Neural cell (in vitro differentiated cells): ENCODE measurements at regions not wholly inside any gene's neighbourhood (a gene's known extent, or its start where the extent isn't known, plus 50 kb on each side); places are given as distances from the start of the nearest gene placed in this dataset.

Source experiments
- H2AFZ ChIP-seq: fragments of 200-600, 300-800 bp; sonication (generic), shearing (Covaris generic); 2 replicates; pipeline ENCODE4 v1.6.0; 2014; ENCODE audit warnings: low read depth, mild to moderate bottlenecking, antibody characterized with exemption, low read length, moderate library complexity
- H3F3A ChIP-seq: fragments of 200-600 bp; shearing (Covaris generic); 2 replicates; pipeline ENCODE4 v1.6.1; 2016; ENCODE audit warnings: mild to moderate bottlenecking, moderate library complexity, mixed read lengths, antibody characterized with exemption, low read length; ENCODE audit not compliant: insufficient read depth, poor library complexity, severe bottlenecking
- H3K27ac ChIP-seq: fragments of 200-600, 300-800 bp; sonication (generic), shearing (Covaris generic); 2 replicates; pipeline ENCODE4 v1.5.1; 2014; ENCODE audit warnings: mild to moderate bottlenecking, low read length, moderate library complexity
- H3K27me3 ChIP-seq: fragments of 300-800, 200-600 bp; sonication (generic), shearing (Covaris generic); 2 replicates; pipeline ENCODE4 v1.6.0; 2014; ENCODE audit warnings: mild to moderate bottlenecking, low read depth, low read length, moderate library complexity; ENCODE audit not compliant: insufficient read depth
- H3K36me3 ChIP-seq: fragments of 300-800, 200-600 bp; sonication (generic), shearing (Covaris generic); 2 replicates; pipeline ENCODE4 v1.5.1; 2014; ENCODE audit warnings: mild to moderate bottlenecking, antibody characterized with exemption, low read length, moderate library complexity; ENCODE audit not compliant: insufficient read depth
- H3K4me2 ChIP-seq: fragments of 300-800, 200-600 bp; sonication (generic), shearing (Covaris generic); 2 replicates; pipeline ENCODE4 v1.6.0; 2014; ENCODE audit warnings: mild to moderate bottlenecking, low read length
- H3K4me3 ChIP-seq: fragments of 300-800, 200-600 bp; sonication (generic), shearing (Covaris generic); 2 replicates; pipeline ENCODE4 v1.5.1; 2014; ENCODE audit warnings: mild to moderate bottlenecking, low read length, moderate library complexity
- H3K79me2 ChIP-seq: fragments of 200-600 bp; shearing (Covaris generic); replicated peaks from 2 replicates; pipeline ENCODE4 v1.6.0; 2014; ENCODE audit warnings: mild to moderate bottlenecking, low read length, moderate library complexity; ENCODE audit not compliant: insufficient read depth
- H3K9ac ChIP-seq: fragments of 300-800, 200-600 bp; sonication (generic), shearing (Covaris generic); 2 replicates; pipeline ENCODE4 v1.6.1; 2016; ENCODE audit warnings: mild to moderate bottlenecking, low read length, mixed read lengths
- H3K9me2 ChIP-seq: fragments of 200-600 bp; shearing (Covaris generic); 2 replicates; pipeline ENCODE4 v1.6.1; 2016; ENCODE audit warnings: mild to moderate bottlenecking, low read length, mixed read lengths; ENCODE audit not compliant: insufficient read depth
- H3K9me3 ChIP-seq: fragments of 200-600, 300-800 bp; sonication (generic), shearing (Covaris generic); 2 replicates; pipeline ENCODE4 v1.6.1; 2016; ENCODE audit warnings: mild to moderate bottlenecking, mixed run types, low read length, moderate library complexity, mixed read lengths
- H4K20me1 ChIP-seq: fragments of 200-600 bp; shearing (Covaris generic); 2 replicates; pipeline ENCODE4 v1.6.1; 2016; ENCODE audit warnings: mild to moderate bottlenecking, mixed run types; ENCODE audit not compliant: insufficient read depth
- CTCF ChIP-seq: fragments of 450-650 bp; IDR thresholded peaks from 2 replicates; pipeline ENCODE4 v1.5.1; 2014; ENCODE audit warnings: antibody characterized with exemption, mild to moderate bottlenecking, moderate library complexity; ENCODE audit not compliant: poor library complexity, severe bottlenecking
- EP300 ChIP-seq: fragments of 450-650 bp; conservative IDR thresholded peaks from 2 replicates; pipeline ENCODE4 v1.6.1; 2014; ENCODE audit warnings: antibody characterized with exemption, mild to moderate bottlenecking, moderate library complexity; ENCODE audit not compliant: poor library complexity, severe bottlenecking
- EZH2 ChIP-seq: fragments of 200-600, 300-800 bp; shearing (Covaris generic), sonication (generic); IDR thresholded peaks from 2 replicates; pipeline ENCODE4 v1.6.1; 2014; ENCODE audit warnings: antibody characterized with exemption, low read length, borderline replicate concordance, mild to moderate bottlenecking; ENCODE audit not compliant: insufficient read depth, poor library complexity, severe bottlenecking
- MXI1 ChIP-seq: fragments of 450-650 bp; conservative IDR thresholded peaks from 2 replicates; pipeline ENCODE4 v1.6.1; 2014; ENCODE audit warnings: antibody characterized with exemption, mild to moderate bottlenecking; ENCODE audit not compliant: poor library complexity, severe bottlenecking
- POLR2AphosphoS5 ChIP-seq: IDR thresholded peaks from 2 replicates; pipeline ENCODE4 v1.6.1; 2012
- RAD21 ChIP-seq: fragments of 450-650 bp; conservative IDR thresholded peaks from 2 replicates; pipeline ENCODE4 v1.6.1; 2014; ENCODE audit warnings: antibody characterized with exemption, mild to moderate bottlenecking, moderate library complexity
- REST ChIP-seq: IDR thresholded peaks from 2 replicates; pipeline ENCODE4 v1.6.1; 2012; ENCODE audit warnings: borderline replicate concordance
- SMC3 ChIP-seq: fragments of 450-650 bp; conservative IDR thresholded peaks from 2 replicates; pipeline ENCODE4 v1.6.1; 2014; ENCODE audit warnings: antibody characterized with exemption, mild to moderate bottlenecking, moderate library complexity; ENCODE audit not compliant: poor library complexity
- TAF1 ChIP-seq: IDR thresholded peaks from 2 replicates; pipeline ENCODE4 v1.6.1; 2012; ENCODE audit warnings: low read depth

GRCh38 chr3:76099956-76100355 lies 314.6 kb upstream of the ZNF717 start:
- H2AFZ ChIP-seq, result no peak overlapping the region
- no peaks in the 10 kb centered on the region for H3K27me3 ChIP-seq
- no peaks in the 10 kb centered on the region for H3F3A ChIP-seq
- no peak overlapping the region for H3K9ac ChIP-seq
- TF ChIP-seq CTCF (no peak), EP300 (no peak), EZH2 (no peak), RAD21 (no peak), POLR2AphosphoS5 (no peak), SMC3 (no peak), MXI1 (no peak), TAF1 (no peak), REST (no peak)
- H3K79me2 ChIP-seq, result no peaks in the 10 kb centered on the region
- no peaks in the 10 kb centered on the region for H3K36me3 ChIP-seq
- H3K4me2 ChIP-seq, result no peak overlapping the region
- H3K27ac ChIP-seq, result no peak overlapping the region
- H3K4me3 ChIP-seq, result no peak overlapping the region
- H3K9me2 ChIP-seq, result no peaks in the 10 kb centered on the region
- H3K9me3 ChIP-seq, result no peaks in the 10 kb centered on the region
- no peaks in the 10 kb centered on the region for H4K20me1 ChIP-seq

- Histone ChIP-seq H3F3A (no peaks in the 10 kb centered on the region), H3K27ac (no peak overlapping the region), H2AFZ (no peak overlapping the region), H3K4me2 (no peak overlapping the region), H3K36me3 (no peaks in the 10 kb centered on the region), H3K9me3 (no peaks in the 10 kb centered on the region), H3K4me3 (no peak overlapping the region), H3K9me2 (no peaks in the 10 kb centered on the region), H4K20me1 (no peaks in the 10 kb centered on the region), H3K27me3 (no peaks in the 10 kb centered on the region), H3K9ac (no peak overlapping the region), H3K79me2 (no peaks in the 10 kb centered on the region)
- peak; percentile 81 for TF ChIP-seq RAD21
- TF ChIP-seq CTCF, result peak; percentile 83
- no peak for TF ChIP-seq TAF1
- TF ChIP-seq SMC3, result peak; percentile 78
Observed at GRCh38 chr3:76107935-76108570, 322.7 kb upstream of the ZNF717 start.
